T-helper 22 cell (primary cell): ENCODE measurements at regions not wholly inside any gene's neighbourhood (a gene's known extent, or its start where the extent isn't known, plus 50 kb on each side); places are given as distances from the start of the nearest gene placed in this dataset.
A peak's percentile ranks its signal among the peaks of the same experiment; 100 is the strongest.
"Not testable (repeated sequence)": the region's sequence is repeated elsewhere in the genome, so short reads cannot be mapped to it uniquely, and the experiment has no call there.

Experiments used
- DNase-seq: peaks from one replicate; pipeline ENCODE4 v3.0.0-alpha.2; 2020; ENCODE audit warnings: low read depth

DNA sequence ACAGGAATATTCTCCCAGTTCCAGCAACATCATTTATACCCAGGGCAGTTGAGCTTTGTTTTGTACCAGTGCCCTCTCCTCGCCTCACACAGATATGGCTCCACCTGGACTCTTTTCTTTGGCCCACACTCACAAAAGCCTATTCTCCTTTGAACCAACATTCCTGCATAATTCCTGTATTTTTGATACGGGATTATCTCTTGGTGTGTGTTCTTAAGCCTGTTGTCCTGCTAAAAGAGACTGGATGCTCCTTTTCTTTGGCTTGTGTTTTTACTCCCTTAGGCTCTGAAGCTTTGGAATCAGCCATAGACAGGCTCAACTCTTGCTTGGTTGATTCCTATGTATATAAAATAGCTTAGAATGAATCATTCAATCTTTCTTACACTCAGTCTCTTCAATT, 305.4 kb upstream of the SATB1 start:
- DNase-seq, result no peak

DNA sequence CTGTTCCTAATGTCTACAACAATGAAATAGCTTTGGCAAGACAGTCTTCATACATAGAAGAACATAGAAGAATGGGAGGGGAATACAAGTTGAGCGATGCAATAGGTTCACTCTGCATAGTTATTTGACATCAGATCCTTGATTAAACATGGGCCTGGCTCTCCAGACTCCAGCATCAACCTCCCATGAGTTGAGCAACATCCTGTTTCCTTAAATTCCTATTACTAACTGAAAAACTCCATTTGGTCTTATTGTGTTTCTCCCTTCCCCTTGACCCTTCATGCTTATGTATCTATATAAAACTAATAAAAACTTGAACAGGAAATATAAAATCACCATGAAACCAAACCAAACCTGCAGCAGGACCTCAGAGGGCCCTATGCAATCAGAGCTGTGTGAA, 304.5 kb upstream of the SATB1 start:
- DNase-seq, result no peak

DNA sequence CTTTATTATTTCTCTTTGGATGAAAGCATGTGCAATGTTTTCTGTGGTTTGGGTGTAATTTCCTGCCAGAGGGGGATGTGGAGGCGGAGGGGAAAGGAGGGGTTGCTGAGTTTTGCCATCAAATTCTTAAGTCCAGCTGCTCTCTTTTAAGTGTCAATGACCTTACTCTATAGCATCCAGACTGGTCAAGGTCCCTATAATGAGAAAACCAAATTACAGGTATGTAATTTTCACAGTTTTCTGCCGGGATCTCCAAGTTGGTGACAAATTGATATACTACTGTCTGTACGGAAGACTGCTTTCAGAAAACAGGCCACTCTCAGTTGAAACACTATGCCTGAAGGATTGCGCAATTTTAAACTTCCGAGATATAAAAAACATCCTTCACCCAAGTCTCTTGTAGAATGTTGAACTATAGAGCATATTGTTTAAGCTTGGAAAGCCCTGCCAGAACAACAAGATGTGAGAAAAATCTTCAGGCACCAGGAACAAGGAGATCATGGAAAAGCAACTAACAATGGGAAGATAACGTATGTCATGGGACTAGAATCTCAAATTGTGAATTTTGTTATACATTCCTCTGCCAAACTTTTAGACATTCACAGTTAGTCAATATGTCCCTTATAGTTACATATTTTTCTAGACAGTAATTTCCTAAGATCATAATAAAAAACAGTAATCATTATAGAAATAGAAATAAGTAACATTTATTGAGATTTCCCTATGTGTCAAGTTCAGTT, 300.7 kb upstream of the SATB1 start:
- peak; percentile 4 for DNase-seq

DNA sequence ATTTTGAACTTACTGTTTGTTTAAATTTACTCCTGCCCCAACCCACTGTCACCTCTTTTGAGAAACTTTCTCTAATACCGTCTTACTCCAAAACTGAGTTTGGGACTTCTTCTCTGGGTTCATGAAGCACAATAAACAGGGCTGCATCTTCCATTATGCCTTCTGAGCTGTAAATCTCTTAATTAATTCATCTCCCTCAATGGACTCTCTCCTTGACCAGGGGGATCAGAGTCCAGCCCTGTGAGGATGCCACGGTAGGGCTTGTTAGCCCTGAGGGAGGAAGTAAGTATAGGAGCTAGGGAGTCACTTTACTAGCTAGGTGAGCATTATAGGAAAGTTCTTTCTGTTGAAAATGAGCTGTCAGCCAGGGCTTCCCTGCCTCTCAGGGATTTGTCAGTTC, 299.3 kb upstream of the SATB1 start:
- DNase-seq, result no peak

DNA sequence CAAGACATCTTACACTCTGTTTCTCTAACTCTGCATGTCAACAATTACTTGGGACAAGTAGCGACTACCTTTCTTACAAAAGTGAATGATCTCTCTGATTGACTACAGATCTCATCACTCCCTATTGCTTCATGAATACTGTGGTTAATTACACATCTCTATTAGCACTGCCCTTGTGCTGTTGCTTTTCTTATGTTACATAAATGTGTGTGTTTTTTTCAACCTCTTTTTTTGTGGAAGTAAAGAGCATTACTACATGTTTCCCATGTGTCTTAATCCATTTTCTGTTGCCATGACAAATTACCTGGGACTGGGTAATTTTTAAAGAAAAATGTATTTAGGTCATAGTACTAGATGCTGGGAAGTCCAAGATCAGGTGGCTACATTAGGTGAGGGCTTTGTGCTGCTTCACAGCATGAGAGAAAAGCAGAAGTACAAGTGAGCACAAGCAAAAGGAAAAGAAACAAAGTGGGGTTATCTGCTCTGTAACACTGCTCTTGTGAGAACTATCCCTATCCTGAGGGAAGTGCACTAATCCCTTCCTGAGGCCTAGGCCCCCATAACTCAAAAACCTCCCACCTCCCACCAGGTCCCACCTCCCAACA, 298.2 kb upstream of the SATB1 start:
- DNase-seq, result no peak

DNA sequence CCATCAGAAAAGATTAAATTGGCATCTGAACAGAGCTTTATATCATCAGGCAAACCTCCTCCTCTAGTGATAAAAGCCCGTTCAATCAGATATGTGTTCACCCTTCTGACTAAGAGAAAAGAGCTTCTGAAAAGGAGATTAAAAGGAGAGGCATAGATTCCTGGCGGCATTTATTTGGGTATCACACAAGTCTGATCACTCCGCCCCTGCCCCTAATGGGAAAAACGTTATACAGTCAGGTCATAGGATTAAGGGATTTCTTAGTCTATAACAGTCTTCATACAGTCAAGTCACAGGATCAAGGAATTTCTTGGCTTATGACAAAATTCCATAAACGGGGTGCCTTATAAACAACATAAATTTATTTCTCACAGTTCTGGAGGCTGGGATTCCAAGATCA, 295.4 kb upstream of the SATB1 start:
- no peak for DNase-seq

DNA sequence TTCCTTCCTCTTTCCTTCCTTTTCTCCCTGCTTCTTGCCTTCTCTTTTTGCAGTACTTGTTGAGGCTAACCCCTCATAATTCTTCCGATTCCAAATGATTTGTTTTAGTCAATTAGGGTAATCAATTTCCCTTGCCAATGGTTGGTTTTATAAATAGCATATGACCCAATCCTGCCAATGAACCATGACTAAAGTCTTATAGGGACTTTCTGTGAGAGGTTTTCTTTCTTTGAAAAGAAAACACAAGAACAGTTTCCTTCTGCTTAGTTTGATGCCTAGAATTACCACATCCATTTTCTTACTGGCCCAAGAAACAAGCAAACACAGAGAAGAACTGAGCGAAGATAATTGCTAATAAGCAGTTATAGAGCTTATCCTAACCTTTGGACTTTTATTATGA, 292.5 kb upstream of the SATB1 start:
- DNase-seq, result no peak

DNA sequence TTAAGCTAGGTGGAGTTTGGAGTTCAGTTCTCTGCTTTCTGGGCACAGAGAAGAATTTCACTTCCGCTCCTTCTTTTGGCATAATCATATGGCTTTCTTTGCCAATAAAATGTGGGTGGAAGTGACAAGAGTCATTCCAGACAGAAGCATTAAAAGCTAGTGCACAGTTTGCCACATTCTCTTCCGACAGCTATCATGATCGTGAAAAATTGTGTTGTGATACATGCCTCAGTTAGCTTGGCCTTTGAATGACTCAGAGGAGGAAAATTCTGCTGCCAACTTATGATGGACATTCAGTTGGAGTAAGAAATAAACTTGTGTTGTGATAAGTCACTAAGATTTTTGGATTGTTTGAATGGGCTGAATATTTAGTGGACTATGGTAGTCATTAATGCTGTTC, 291.7 kb upstream of the SATB1 start:
- no peak for DNase-seq

DNA sequence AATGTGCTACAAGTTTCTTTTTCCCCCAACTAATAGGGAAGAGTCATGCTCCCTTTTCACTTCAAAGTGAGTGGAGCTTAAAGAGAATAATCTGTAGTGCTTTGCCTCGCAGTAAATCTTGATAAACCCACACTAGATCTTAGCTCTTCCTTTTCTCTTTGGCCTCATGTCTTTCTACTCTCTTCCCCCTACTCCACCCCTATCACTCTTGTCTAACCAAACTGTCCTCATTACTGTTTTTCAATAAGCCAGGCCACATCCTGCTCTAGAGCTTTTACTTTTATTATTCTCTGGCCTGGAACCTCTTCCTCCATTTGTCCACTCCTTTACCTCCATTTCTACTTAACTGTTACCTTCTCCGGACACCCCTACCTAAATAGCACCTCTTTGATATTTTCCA, 291.0 kb upstream of the SATB1 start:
- no peak for DNase-seq

DNA sequence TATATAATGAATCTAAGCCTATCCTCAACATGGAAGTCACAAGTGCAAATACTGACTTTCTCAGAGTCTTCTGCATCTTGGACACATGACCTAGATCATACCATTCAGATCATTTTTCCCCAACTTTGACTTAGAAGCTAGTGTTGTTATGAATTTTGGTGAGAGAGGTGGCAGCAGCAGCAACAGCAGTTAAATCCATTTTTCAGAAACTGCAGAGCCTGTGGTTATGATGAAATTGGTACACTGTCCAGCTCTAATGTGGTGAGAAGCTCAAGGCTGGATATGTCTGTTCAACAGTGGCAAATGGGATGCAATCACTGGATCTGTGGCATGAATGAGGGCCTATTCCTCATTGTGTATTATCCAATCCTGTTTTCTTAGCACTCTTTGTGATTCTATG, 290.1 kb upstream of the SATB1 start:
- DNase-seq, result no peak

DNA sequence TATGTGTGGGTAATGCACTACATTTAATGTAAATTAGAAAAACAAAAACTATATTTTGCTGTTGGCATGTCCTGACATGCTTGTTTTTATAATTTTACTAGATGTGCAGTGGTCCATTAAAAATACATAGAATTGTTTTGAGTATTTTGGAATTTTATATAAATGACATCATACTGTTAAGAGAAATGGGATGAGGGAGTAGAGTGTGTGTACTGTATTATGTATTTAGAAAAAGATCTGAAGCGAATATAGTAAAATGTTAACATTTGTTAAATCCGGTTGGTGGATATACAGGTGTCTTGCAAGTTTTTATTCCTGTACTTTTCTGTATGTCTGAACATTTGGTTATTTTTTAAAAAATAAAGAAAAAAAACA, 288.4 kb upstream of the SATB1 start:
- no peak for DNase-seq

DNA sequence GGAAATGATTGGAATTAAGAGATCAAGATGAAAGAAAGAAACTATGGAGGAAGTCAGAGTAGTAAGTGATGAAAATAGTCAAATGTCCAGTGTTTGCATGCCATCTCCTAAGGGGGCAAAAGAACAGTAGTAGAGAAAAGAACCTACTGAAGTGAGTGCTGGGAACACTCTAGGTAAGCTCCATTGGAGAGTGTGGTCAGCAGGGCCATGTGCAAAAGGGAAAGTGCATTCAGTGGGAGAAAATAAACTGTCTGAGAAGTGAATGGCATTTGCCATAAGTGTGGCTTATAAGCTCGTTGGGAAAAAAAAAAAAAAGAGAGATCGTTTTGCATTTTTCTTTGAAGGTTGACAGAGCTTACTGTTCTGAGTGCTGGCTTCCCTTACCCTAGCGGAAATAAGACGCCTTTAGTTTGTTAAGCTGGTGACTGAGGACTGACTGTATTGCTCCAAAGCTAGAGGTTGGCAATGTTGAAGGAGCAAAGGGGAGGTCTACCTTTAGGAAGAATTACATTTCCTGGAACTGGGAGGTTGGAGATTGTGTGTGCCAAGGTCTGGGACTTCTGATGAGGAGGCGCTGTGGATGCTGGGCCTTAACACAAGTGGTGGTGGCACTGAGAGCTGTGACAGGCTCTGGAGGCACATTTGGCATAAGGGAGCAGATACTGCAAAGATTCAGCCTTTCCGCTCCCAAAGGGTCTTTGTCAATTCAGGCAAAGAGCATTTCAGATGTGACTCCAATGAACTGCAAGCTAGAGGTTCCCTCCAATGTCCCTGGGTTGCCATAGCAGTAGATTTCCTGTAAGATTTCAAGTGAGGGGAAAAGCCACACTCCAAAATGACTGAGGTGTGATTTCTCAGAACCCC, 287.8 kb upstream of the SATB1 start:
- DNase-seq, result no peak

DNA sequence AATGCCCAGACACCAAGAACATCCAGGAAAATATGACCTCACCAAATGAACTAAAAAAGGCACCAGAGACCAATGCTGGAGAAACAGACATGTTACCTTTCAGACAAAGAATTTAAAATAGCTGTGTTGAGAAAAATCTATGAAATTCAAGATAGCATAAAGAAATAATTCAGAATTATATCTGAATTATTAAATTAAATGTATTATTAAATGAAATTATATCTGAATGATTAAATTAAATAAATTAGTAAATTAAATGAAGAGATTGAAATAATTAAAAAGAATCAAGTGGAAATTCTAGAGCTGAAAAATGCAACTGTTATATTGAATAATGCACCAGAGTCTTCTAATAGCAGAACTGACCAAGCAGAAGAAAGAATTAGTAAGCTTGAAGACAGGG, 279.2 kb upstream of the SATB1 start:
- DNase-seq, result no peak

DNA sequence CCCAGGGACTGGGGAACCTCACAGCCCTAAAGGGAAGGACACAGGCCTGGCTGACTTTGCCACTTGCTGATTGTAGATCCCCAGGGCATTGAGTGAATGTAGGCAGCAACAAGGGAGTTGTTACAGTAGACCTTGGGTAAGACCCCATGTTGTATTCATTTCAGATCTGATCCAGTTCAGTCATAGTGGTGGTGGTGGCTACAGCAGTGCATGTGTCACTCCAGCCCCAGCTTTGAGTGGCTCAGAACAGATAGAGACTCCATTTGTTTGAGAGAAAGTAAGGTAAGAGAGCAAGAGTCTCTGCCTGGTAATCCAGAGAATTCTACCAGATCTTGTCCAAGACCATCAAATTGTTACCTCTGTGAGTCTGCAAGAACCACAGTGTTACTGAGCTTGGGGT, 278.7 kb upstream of the SATB1 start:
- DNase-seq, result no peak

DNA sequence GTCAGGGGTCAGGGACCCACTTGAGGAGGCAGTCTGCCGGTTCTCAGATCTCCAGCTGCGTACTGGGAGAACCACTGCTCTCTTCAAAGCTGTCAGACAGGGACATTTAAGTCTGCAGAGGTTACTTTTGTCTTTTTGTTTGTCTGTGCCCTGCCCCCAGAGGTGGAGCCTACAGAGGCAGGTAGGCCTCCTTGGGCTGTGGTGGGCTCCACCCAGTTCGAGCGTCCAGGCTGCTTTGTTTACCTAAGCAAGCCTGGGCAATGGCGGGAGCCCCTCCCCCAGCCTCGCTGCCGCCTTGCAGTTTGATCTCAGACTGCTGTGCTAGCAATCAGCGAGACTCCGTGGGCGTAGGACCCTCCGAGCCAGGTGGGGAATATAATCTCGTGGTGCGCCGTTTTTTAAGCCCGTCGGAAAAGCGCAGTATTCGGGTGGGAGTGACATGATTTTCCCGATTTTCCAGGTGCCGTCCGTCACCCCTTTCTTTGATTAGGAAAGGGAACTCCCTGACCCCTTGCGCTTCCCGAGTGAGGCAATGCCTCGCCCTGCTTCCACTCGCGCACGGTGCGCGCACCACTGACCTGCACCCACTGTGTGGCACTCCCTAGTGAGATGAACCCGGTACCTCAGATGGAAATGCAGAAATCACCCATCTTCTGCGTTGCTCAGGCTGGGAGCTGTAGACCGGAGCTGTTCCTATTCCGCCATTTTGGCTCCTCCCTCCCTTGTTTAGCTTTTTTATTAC, 268.6 kb upstream of the SATB1 start:
- not testable (repeated sequence) for DNase-seq

DNA sequence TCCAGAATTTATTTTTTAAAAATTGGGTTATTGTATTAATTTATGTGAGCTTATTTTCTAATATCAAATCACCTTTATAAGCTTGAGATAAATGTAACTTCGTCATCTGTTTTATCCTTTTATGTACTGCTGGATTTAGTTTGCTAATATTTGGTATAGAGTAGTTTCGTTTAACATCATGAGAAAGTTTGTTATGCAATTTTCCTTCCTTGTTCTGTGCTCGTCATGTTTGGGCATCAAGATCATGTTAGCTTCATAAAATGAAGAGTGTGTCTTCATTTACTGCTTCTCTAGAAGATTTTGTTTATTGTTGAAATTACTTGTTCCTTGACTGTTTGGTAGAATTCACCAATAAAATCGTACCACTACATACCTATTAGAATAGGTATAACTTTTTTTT, 262.1 kb upstream of the SATB1 start:
- DNase-seq, result no peak

DNA sequence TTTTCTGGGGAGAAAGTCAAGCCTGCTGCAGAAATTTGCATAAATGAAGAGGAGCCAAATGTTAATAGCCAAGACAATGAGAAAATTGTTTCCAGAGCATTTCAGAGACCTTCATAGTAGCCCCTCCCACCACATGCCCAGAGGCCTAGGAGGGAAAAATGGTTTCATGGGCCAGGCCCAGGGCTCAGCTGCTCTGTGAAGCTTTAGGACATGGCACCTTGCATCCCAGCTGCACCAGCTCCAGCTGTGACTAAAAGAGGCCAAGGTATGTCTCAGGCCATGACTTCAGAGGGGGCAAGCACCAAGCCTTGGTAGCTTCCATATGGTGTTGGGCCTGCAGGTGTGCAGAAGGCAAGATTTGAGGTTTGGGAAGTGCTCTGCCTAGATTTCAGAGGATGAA, 258.8 kb upstream of the SATB1 start:
- no peak for DNase-seq

DNA sequence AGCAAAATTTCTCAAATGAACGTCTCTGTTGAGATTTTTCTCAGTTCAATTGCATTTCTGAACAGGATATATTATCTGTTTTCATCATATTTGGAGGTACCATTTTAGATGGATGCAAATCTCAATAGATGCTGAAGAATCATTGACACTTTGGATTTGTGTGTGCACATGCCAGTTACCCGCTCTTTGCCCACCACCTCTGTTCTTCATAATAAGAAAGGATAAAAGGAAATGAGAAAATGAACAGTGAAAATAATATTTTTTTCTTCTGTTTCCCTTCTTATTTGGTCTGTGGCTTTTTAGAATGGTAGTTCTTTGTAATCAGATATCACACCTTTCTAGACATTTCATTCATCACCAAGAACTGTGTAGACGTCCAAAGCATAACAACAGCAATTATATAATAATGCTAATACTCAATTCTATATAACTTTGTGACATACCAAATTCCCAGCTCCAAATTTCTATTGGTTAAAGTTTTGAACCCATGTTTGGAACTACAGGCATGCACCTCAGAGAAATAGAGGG, 256.7 kb upstream of the SATB1 start:
- no peak for DNase-seq

DNA sequence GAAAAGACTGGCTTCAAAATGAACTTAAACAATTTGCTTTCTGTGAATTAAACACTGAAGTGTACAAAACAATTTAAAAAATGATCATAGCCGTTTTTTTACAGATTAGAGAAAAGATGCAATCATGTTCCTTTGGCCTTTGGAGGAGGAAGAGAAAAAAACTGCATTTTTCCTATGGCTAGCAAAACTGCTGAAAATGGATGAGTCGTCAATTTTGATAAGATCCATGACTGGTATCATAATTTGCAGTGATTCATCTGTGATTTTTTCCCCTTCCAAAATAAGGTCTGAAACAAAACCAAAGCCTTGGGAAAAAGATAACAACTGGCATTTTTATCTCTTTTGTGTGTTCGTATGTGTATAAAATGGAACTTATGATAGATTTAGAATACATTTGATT, 255.6 kb upstream of the SATB1 start:
- DNase-seq, result no peak

DNA sequence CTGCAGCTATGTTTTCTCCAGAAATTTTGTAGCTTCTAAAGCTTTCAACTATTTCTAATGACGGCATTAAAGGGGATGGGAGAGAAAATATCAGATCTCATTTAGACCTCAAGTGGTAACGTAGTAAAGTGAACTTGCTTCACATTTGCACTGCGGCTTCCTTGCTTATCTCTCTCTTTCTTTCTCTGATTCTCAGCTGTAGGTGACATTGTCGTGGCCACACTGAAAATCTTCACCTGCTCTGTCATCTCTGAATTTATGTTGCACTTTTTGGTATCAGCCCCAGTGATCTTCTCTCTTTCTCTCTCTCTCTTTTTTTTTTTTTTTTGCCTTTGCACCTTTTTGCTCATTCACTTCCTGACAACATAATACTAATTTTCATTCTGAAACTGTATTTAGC, 254.1 kb upstream of the SATB1 start:
- no peak for DNase-seq

DNA sequence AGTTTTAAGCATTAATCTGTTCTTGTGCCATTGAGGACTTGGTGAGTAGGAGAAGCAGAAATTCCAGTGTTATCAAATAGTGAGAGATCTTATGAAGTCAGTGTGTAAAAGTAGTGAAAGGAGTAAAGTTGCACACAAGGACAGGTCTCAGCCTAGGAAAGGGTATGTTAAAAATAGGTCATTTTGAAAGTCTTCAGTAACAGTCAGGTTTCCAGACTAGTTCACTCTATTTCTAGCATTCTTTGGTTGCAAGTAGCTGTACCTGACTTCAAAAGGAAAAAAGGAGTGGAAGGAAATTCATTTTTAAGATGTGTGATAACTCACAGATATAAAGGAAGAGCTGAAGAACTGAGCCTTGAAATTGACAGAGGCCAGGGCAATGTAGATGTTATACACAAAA, 250.1 kb upstream of the SATB1 start:
- no peak for DNase-seq

DNA sequence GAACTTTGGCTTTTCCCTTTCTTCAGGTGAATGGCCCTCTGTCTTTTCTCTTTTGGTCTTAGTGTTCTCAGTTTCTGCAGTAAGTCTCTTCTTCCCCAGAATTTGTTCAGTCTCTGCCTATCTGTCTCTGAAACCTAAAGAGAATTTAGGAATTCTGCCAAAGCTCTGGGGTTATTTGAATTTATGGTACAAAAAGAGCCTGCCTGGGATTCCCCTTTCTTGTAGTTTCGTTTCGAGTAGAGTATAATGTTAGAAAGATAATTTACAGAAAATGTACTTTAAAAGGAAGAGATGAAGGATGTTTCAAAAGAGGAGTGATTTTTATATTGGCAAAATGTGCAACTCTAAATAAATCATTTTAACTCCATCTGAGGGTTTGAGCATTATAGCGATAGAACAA, 247.4 kb upstream of the SATB1 start:
- no peak for DNase-seq
